Sigmoid colon (tissue), 4 donors: ENCODE measurements at regions not wholly inside any gene's neighbourhood (a gene's known extent, or its start where the extent isn't known, plus 50 kb on each side); places are given as distances from the start of the nearest gene placed in this dataset.

Experiments
- EP300 ChIP-seq, 4 donors: sonication (generic); formaldehyde crosslinking; IDR thresholded peaks; one replicate each; pipeline ENCODE4 v1.6.1; 2017; ENCODE audit warnings: antibody characterized with exemption in 4 of 4
- POLR2A ChIP-seq, 2 donors: fragments of 450-650 bp; IDR thresholded peaks; one replicate each; pipeline ENCODE4 v1.6.1; 2016; ENCODE audit warnings: antibody characterized with exemption in 2 of 2, mild to moderate bottlenecking in 2 of 2, moderate library complexity in 2 of 2
- POLR2AphosphoS5 ChIP-seq, 4 donors: sonication (generic); formaldehyde crosslinking; IDR thresholded peaks; one replicate each; pipeline ENCODE4 v1.6.1; 2017; ENCODE audit warnings: antibody characterized with exemption in 4 of 4
- TF ChIP-seq, protein P1 (sequence below), 4 experiments: fragments of 450-650 bp in 3 of 4; fragments of 200-600 bp in 1 of 4; IDR thresholded peaks; one replicate each; pipeline ENCODE4 v1.5.1; 2016 to 2019; ENCODE audit warnings: antibody characterized with exemption in 4 of 4, mild to moderate bottlenecking in 3 of 4, moderate library complexity in 2 of 4

DNA sequence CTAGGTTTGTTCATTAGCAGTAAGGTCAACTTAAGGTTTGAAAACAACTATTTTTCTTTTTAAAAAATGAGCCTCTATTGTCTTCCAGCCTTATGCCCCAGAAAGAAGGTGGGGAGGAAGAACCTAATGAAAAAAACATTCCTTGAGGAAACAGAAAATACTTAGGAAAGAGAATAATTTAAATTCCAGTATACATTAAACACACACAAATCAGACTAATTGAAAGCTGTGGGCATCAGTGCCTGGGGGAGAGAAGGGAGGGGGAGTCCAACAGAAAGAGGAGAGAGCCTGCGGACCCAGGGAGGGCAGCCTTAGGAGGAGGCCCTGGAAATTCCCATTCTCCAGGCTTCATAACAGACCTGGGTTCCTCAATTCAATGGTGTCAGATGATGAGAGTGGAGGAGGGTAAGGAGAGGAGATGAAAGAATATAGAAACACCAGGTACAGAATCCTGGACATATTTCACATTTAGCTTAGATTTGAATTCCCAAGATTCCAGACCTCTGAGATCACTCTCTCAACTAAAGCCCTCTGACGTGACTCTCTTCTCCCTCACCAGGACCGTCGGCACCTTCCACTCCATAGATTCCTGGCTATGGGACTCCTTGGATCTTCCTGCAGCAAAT is 320.5 kb upstream of the UMPS start:
- TF ChIP-seq, protein P1, sequence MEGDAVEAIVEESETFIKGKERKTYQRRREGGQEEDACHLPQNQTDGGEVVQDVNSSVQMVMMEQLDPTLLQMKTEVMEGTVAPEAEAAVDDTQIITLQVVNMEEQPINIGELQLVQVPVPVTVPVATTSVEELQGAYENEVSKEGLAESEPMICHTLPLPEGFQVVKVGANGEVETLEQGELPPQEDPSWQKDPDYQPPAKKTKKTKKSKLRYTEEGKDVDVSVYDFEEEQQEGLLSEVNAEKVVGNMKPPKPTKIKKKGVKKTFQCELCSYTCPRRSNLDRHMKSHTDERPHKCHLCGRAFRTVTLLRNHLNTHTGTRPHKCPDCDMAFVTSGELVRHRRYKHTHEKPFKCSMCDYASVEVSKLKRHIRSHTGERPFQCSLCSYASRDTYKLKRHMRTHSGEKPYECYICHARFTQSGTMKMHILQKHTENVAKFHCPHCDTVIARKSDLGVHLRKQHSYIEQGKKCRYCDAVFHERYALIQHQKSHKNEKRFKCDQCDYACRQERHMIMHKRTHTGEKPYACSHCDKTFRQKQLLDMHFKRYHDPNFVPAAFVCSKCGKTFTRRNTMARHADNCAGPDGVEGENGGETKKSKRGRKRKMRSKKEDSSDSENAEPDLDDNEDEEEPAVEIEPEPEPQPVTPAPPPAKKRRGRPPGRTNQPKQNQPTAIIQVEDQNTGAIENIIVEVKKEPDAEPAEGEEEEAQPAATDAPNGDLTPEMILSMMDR (IDR thresholded peaks at IDR 0.05) = no peak
- TF ChIP-seq EP300 (IDR thresholded peaks at IDR 0.05) (no peak), POLR2AphosphoS5 (IDR thresholded peaks at IDR 0.05) (no peak), POLR2A (IDR thresholded peaks at IDR 0.05) (no peak)
